HL-60 (cell line): ENCODE measurements at regions not wholly inside any gene's neighbourhood (a gene's known extent, or its start where the extent isn't known, plus 50 kb on each side); places are given as distances from the start of the nearest gene placed in this dataset.

ENCODE experiments used
- DNase-seq, 2 experiments: peaks; one replicate each; pipeline ENCODE4 v3.0.0-alpha.2; 2010 to 2020; ENCODE audit warnings: low read depth in 1 of 2, low spot score in 1 of 2
- H3K27ac ChIP-seq: fragments of 250-450 bp; sonication (Bioruptor Pico); replicated peaks from 2 replicates; pipeline ENCODE4 v1.5.1; 2020; ENCODE audit warnings: mild to moderate bottlenecking, moderate library complexity
- H3K27me3 ChIP-seq: fragments of 250-450 bp; sonication (Bioruptor Pico); 2 replicates; pipeline ENCODE4 v1.5.1; 2021; ENCODE audit warnings: mild to moderate bottlenecking, moderate library complexity; ENCODE audit not compliant: insufficient read depth, poor library complexity, severe bottlenecking
- H3K4me3 ChIP-seq: replicated peaks from 2 replicates; pipeline ENCODE4 v1.5.1; 2011; ENCODE audit warnings: mild to moderate bottlenecking, control low read depth, low read length; ENCODE audit not compliant: insufficient read depth
- GABPA ChIP-seq: IDR thresholded peaks from 2 replicates; pipeline ENCODE4 v1.6.1; 2012; ENCODE audit warnings: low read depth
- POLR2AphosphoS5 ChIP-seq: IDR thresholded peaks from 2 replicates; pipeline ENCODE4 v1.6.1; 2012; ENCODE audit warnings: low read depth
- SPI1 ChIP-seq: IDR thresholded peaks from 2 replicates; pipeline ENCODE4 v1.6.1; 2012; ENCODE audit warnings: low read depth, mild to moderate bottlenecking, borderline replicate concordance
- TF ChIP-seq, protein P1 (sequence below): IDR thresholded peaks from one replicate; pipeline ENCODE4 v1.5.1; 2011; ENCODE audit warnings: low read length, control low read depth, inconsistent platforms; ENCODE audit not compliant: insufficient read depth
- TF ChIP-seq, protein P2 (sequence below): IDR thresholded peaks from 2 replicates; pipeline ENCODE4 v1.6.1; 2012; ENCODE audit warnings: low read depth; ENCODE audit not compliant: insufficient replicate concordance

- TF ChIP-seq POLR2AphosphoS5 (no peak), SPI1 (no peak), GABPA (no peak)
- TF ChIP-seq, protein P1, sequence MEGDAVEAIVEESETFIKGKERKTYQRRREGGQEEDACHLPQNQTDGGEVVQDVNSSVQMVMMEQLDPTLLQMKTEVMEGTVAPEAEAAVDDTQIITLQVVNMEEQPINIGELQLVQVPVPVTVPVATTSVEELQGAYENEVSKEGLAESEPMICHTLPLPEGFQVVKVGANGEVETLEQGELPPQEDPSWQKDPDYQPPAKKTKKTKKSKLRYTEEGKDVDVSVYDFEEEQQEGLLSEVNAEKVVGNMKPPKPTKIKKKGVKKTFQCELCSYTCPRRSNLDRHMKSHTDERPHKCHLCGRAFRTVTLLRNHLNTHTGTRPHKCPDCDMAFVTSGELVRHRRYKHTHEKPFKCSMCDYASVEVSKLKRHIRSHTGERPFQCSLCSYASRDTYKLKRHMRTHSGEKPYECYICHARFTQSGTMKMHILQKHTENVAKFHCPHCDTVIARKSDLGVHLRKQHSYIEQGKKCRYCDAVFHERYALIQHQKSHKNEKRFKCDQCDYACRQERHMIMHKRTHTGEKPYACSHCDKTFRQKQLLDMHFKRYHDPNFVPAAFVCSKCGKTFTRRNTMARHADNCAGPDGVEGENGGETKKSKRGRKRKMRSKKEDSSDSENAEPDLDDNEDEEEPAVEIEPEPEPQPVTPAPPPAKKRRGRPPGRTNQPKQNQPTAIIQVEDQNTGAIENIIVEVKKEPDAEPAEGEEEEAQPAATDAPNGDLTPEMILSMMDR, result no peak
- TF ChIP-seq, protein P2, sequence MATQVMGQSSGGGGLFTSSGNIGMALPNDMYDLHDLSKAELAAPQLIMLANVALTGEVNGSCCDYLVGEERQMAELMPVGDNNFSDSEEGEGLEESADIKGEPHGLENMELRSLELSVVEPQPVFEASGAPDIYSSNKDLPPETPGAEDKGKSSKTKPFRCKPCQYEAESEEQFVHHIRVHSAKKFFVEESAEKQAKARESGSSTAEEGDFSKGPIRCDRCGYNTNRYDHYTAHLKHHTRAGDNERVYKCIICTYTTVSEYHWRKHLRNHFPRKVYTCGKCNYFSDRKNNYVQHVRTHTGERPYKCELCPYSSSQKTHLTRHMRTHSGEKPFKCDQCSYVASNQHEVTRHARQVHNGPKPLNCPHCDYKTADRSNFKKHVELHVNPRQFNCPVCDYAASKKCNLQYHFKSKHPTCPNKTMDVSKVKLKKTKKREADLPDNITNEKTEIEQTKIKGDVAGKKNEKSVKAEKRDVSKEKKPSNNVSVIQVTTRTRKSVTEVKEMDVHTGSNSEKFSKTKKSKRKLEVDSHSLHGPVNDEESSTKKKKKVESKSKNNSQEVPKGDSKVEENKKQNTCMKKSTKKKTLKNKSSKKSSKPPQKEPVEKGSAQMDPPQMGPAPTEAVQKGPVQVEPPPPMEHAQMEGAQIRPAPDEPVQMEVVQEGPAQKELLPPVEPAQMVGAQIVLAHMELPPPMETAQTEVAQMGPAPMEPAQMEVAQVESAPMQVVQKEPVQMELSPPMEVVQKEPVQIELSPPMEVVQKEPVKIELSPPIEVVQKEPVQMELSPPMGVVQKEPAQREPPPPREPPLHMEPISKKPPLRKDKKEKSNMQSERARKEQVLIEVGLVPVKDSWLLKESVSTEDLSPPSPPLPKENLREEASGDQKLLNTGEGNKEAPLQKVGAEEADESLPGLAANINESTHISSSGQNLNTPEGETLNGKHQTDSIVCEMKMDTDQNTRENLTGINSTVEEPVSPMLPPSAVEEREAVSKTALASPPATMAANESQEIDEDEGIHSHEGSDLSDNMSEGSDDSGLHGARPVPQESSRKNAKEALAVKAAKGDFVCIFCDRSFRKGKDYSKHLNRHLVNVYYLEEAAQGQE, result no peak
- no peak overlapping the region for H3K27ac ChIP-seq
- DNase-seq, result no peak
- no peak overlapping the region for H3K4me3 ChIP-seq
- no peaks in the 10 kb centered on the region for H3K27me3 ChIP-seq
Observed at GRCh38 chr6:68240726-68241125, 394.4 kb upstream of the ADGRB3 start.

DNA sequence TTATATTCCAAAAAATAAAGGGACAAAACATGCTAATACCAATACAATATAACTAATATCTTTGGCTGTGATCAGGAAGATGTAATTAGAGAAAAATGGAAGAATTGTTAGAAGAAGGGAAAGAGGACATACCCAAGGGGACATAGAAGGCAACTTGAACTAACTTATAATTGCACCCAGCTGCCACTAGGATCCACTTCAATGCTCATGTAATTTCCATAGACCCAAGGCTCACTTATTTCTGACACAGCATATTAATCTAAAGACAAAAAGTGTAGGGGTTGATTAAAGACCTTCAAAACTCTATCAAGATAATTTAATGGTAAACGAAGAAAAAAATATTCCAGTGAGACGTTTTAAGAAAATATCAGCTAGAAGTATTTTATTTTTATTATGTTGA lies 396.0 kb upstream of the ADGRB3 start:
- Histone ChIP-seq H3K27me3 (no peaks in the 10 kb centered on the region), H3K4me3 (no peak overlapping the region), H3K27ac (no peak overlapping the region)
- no peak for DNase-seq
- TF ChIP-seq, protein P2, result no peak
- no peak for TF ChIP-seq GABPA
- TF ChIP-seq, protein P1, result no peak
- no peak for TF ChIP-seq POLR2AphosphoS5
- no peak for TF ChIP-seq SPI1

DNA sequence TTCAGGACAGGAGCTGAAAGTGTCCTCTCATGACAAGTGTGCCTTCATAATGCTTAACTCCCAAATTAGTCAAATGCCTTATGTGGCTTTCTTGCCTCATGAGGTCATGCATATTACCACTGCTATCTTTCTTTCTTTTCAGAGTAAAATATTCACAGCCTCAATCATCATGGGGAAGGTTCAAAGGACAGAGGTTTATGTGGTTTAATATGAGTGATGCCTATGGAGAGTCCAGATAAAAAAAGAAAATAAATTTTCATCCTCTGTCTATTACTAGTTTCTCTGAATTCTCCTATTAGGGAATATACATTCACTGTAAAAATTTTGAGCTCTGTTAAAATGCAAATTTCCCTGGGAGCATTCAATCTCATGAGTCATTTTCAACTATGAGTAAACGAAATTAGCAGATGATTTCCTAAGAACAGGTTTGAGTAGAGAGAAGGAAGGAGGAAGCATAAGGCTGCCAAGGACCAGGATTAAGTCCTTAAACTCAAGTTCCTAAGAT lies 396.9 kb upstream of the ADGRB3 start:
- TF ChIP-seq GABPA (no peak), SPI1 (no peak), POLR2AphosphoS5 (no peak)
- TF ChIP-seq, protein P1, result no peak
- TF ChIP-seq, protein P2, result no peak
- no peaks in the 10 kb centered on the region for H3K27me3 ChIP-seq
- no peak overlapping the region for H3K27ac ChIP-seq
- no peak overlapping the region for H3K4me3 ChIP-seq
- no peak for DNase-seq
